Panc1 (cell line): ENCODE measurements at regions not wholly inside any gene's neighbourhood (a gene's known extent, or its start where the extent isn't known, plus 50 kb on each side); places are given as distances from the start of the nearest gene placed in this dataset.

Experiments used
- ATAC-seq: fragments of 200-7000 bp; cut with Tn5 transposase; 2 replicates; pipeline ENCODE4 v1.9.1; 2020; ENCODE audit warnings: mild to moderate bottlenecking, moderate library complexity
- BruUV-seq: library from RNA; stranded (reverse); fragments of 400-500 nt; replicated peaks from 2 replicates; lab custom pipeline; 2021; lab: Mats Ljungman, UMichigan
- CTCF ChIA-PET: fragments of 300-600 bp; sonication (Branson Sonifier 250); formaldehyde crosslinking; loops from one replicate; lab custom pipeline; 2022; ENCODE audit warnings: antibody characterized with exemption; lab: Charles Lee
- POLR2A ChIA-PET: fragments of 300-600 bp; sonication (Branson Sonifier 250); formaldehyde crosslinking; loops from one replicate; lab custom pipeline; 2022; ENCODE audit warnings: antibody characterized with exemption; lab: Charles Lee
- DNase-seq: peaks from one replicate; pipeline ENCODE4 v3.0.0-alpha.2; 2010; ENCODE audit warnings: low read depth, low spot score
- H3K27ac ChIP-seq: 2 replicates; pipeline ENCODE4 v1.5.1; 2011; ENCODE audit warnings: mild to moderate bottlenecking, low read length, inconsistent platforms
- H3K27me3 ChIP-seq: fragments of 200-500 bp; sonication (Bioruptor generic); 2 replicates; pipeline ENCODE4 v1.6.0; 2014; ENCODE audit warnings: low read length, inconsistent platforms; ENCODE audit not compliant: control insufficient read depth, insufficient read depth
- H3K36me3 ChIP-seq: fragments of 200-500 bp; sonication (Bioruptor generic); 2 replicates; pipeline ENCODE4 v1.5.1; 2014; ENCODE audit warnings: inconsistent platforms, mild to moderate bottlenecking, low read length, moderate library complexity; ENCODE audit not compliant: control insufficient read depth, insufficient read depth
- H3K4me1 ChIP-seq: 2 replicates; pipeline ENCODE4 v1.5.1; 2011; ENCODE audit warnings: inconsistent platforms, mild to moderate bottlenecking, low read length, moderate library complexity; ENCODE audit not compliant: control insufficient read depth, insufficient read depth
- H3K4me3 ChIP-seq, 2 experiments: 2 replicates each; pipeline ENCODE4 v1.5.1; 2011 to 2012; ENCODE audit warnings: low read depth in 2 of 2, low read length in 2 of 2, mild to moderate bottlenecking in 2 of 2, inconsistent platforms in 1 of 2, moderate library complexity in 1 of 2
- H3K9me3 ChIP-seq: fragments of 200-500 bp; sonication (Bioruptor generic); 2 replicates; pipeline ENCODE4 v1.5.1; 2014; ENCODE audit warnings: low read depth, mild to moderate bottlenecking, inconsistent platforms, low read length, moderate library complexity; ENCODE audit not compliant: control insufficient read depth, insufficient read depth
- CTCF ChIP-seq: fragments of 450-650 bp; IDR thresholded peaks from 2 replicates; pipeline ENCODE4 v1.5.1; 2017; ENCODE audit warnings: mild to moderate bottlenecking
- POLR2AphosphoS5 ChIP-seq: IDR thresholded peaks from 2 replicates; pipeline ENCODE4 v1.6.1; 2012; ENCODE audit warnings: mild to moderate bottlenecking, low read depth, low read length, moderate library complexity
- REST ChIP-seq, 2 experiments: IDR thresholded peaks; 2 replicates each; pipeline ENCODE4 v1.6.1; 2011 to 2012; ENCODE audit warnings: low read depth in 2 of 2, control low read depth in 1 of 2, low read length in 1 of 2, mild to moderate bottlenecking in 1 of 2, moderate library complexity in 1 of 2; ENCODE audit not compliant: insufficient read depth in 1 of 2
- SIN3A ChIP-seq: IDR thresholded peaks from 2 replicates; pipeline ENCODE4 v1.6.1; 2012; ENCODE audit warnings: low read depth, mild to moderate bottlenecking, low read length, moderate library complexity, borderline replicate concordance; ENCODE audit not compliant: insufficient read depth
- TCF7L2 ChIP-seq: IDR thresholded peaks from 2 replicates; pipeline ENCODE4 v1.6.1; 2011; ENCODE audit warnings: mild to moderate bottlenecking, low read depth, low read length, inconsistent platforms
- in situ Hi-C: cut with HindIII; loops from 2 replicates; pipeline ENCODE4 v1.10.0; 2016; ENCODE audit warnings: low sequenced_read_pairs, low pct_unique_long_range_greater_than_20kb
- intact Hi-C: fragments of 100-400 bp; cut with micrococcal nuclease; formaldehyde crosslinking; loops from one replicate; pipeline ENCODE4 v1.10.0; 2022; ENCODE audit not compliant: unreplicated experiment

GRCh38 chr18:1104181-1104881, 199.7 kb downstream of the ADCYAP1 start:
- DNase-seq (no peak), ATAC-seq (no peak)
- no peaks in the 10 kb centered on the region for H3K9me3 ChIP-seq
- ChIA-PET POLR2A (no interaction called here), CTCF (no interaction called here)
- no peak for TF ChIP-seq CTCF
- no peak for TF ChIP-seq POLR2AphosphoS5
- TF ChIP-seq REST (IDR thresholded peaks at IDR 0.05; ENCODE audit: insufficient read depth in 1 of 2, low read depth in 2 of 2, low read length in 1 of 2): no peak
- no peak for TF ChIP-seq SIN3A
- no peak for TF ChIP-seq TCF7L2
- no peaks in the 10 kb centered on the region for H3K4me1 ChIP-seq
- no peak overlapping the region for H3K27ac ChIP-seq
- BruUV-seq: no TSS peak
- H3K4me3 ChIP-seq: no peak overlapping the region
- in situ Hi-C loops (no loop called here), intact Hi-C loops (no loop called here)
- H3K36me3 ChIP-seq: no peaks in the 10 kb centered on the region
- H3K27me3 ChIP-seq: no peaks in the 10 kb centered on the region

GRCh38 chr18:1124495-1124894, 219.8 kb downstream of the ADCYAP1 start:
- Histone ChIP-seq H3K9me3 (no peaks in the 10 kb centered on the region), H3K4me3 (no peak overlapping the region), H3K27ac (no peak overlapping the region), H3K36me3 (no peaks in the 10 kb centered on the region), H3K27me3 (no peaks in the 10 kb centered on the region), H3K4me1 (no peaks in the 10 kb centered on the region)
- TF ChIP-seq REST (IDR thresholded peaks at IDR 0.05; ENCODE audit: insufficient read depth in 1 of 2, low read depth in 2 of 2, low read length in 1 of 2) (no peak), POLR2AphosphoS5 (no peak), CTCF (no peak), TCF7L2 (no peak), SIN3A (no peak)
- ChIA-PET POLR2A (no interaction called here), CTCF (no interaction called here)
- BruUV-seq: no TSS peak
- DNase-seq (no peak), ATAC-seq (no peak)
- in situ Hi-C loops (no loop called here), intact Hi-C loops (no loop called here)
